Ovary (tissue), 3 donors: ENCODE measurements at regions not wholly inside any gene's neighbourhood (a gene's known extent, or its start where the extent isn't known, plus 50 kb on each side); places are given as distances from the start of the nearest gene placed in this dataset.

Source experiments
- POLR2A ChIP-seq: fragments of 450-650 bp; IDR thresholded peaks from one replicate; pipeline ENCODE4 v1.6.1; 2017; ENCODE audit warnings: antibody characterized with exemption, mild to moderate bottlenecking, moderate library complexity
- TF ChIP-seq, protein P1 (sequence below), 3 donors: fragments of 450-650 bp in 2 of 3; fragments of 200-600 bp in 1 of 3; IDR thresholded peaks; one replicate each; pipeline versions ENCODE4 v1.5.1 to v1.8.0; 2016 to 2022; ENCODE audit warnings: antibody characterized with exemption in 3 of 3, mild to moderate bottlenecking in 1 of 3
- donor health status: DM: no; HTN: no; CAD: no.

DNA sequence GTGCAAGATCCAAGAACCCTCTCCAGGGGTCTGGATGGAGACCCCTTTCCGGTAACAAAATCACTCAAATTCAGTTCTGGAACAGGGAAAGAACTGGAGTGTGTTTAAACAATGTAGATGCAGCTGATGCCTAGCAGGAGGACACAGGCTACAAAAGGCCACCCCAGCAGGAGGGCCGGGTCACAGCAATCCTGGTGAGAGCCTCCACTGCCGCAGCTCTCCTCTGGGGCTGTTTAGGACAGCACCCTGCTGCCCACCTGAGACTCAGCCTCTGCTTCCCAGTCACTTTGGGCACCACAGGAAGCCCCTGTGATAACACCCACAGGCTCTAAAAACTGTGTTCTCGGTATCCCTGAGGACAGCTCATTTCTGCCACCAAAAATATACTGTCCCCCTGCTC is 318.7 kb upstream of the NBEA start:
- TF ChIP-seq POLR2A, result no peak
- TF ChIP-seq, protein P1, sequence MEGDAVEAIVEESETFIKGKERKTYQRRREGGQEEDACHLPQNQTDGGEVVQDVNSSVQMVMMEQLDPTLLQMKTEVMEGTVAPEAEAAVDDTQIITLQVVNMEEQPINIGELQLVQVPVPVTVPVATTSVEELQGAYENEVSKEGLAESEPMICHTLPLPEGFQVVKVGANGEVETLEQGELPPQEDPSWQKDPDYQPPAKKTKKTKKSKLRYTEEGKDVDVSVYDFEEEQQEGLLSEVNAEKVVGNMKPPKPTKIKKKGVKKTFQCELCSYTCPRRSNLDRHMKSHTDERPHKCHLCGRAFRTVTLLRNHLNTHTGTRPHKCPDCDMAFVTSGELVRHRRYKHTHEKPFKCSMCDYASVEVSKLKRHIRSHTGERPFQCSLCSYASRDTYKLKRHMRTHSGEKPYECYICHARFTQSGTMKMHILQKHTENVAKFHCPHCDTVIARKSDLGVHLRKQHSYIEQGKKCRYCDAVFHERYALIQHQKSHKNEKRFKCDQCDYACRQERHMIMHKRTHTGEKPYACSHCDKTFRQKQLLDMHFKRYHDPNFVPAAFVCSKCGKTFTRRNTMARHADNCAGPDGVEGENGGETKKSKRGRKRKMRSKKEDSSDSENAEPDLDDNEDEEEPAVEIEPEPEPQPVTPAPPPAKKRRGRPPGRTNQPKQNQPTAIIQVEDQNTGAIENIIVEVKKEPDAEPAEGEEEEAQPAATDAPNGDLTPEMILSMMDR (IDR thresholded peaks at IDR 0.05), result no peak
